ENCODE measurements at regions not wholly inside any gene's neighbourhood (a gene's known extent, or its start where the extent isn't known, plus 50 kb on each side); places are given as distances from the start of the nearest gene placed in this dataset.

- Histone ChIP-seq H3K4me1 (no peaks in the 10 kb centered on the region), H3K9me3 (no peaks in the 10 kb centered on the region), H3K36me3 (no peaks in the 10 kb centered on the region), H3K27me3 (peaks cover 36% of the 10 kb centered on the region), H3K4me3 (ENCODE audit: low read depth, low read length) (no peak overlapping the region)
- TF ChIP-seq CTCF (IDR thresholded peaks at IDR 0.05; ENCODE audit: low read depth, low read length) = no peak
- DNase-seq = no peak
Measured at GRCh38 chr2:240206630-240207029, 66.2 kb upstream of the OTOS start.

- Histone ChIP-seq H3K4me1 (no peaks in the 10 kb centered on the region), H3K36me3 (no peaks in the 10 kb centered on the region), H3K27me3 (peaks cover 27% of the 10 kb centered on the region), H3K4me3 (ENCODE audit: low read depth, low read length) (no peak overlapping the region), H3K9me3 (no peaks in the 10 kb centered on the region)
- no peak for DNase-seq
- TF ChIP-seq CTCF (IDR thresholded peaks at IDR 0.05; ENCODE audit: low read depth, low read length) = no peak
Measured at GRCh38 chr2:240207661-240208060, 67.2 kb upstream of the OTOS start.

- H3K4me3 ChIP-seq (ENCODE audit: low read depth, low read length) = no peak overlapping the region
- no peak for TF ChIP-seq CTCF (IDR thresholded peaks at IDR 0.05; ENCODE audit: low read depth, low read length)
- H3K36me3 ChIP-seq = no peaks in the 10 kb centered on the region
- no peaks in the 10 kb centered on the region for H3K4me1 ChIP-seq
- H3K9me3 ChIP-seq = no peaks in the 10 kb centered on the region
- peaks cover 23% of the 10 kb centered on the region for H3K27me3 ChIP-seq
- DNase-seq = no peak
Measured at GRCh38 chr2:240208096-240208495, 67.6 kb upstream of the OTOS start.

GRCh38 chr2:240208631-240209211 lies 68.3 kb upstream of the OTOS start:
- no peak for DNase-seq
- H3K27me3 ChIP-seq = peaks cover 17% of the 10 kb centered on the region
- H3K36me3 ChIP-seq = no peaks in the 10 kb centered on the region
- no peak for TF ChIP-seq CTCF (IDR thresholded peaks at IDR 0.05; ENCODE audit: low read depth, low read length)
- H3K9me3 ChIP-seq = no peaks in the 10 kb centered on the region
- no peaks in the 10 kb centered on the region for H3K4me1 ChIP-seq
- no peak overlapping the region for H3K4me3 ChIP-seq (ENCODE audit: low read depth, low read length)

GRCh38 chr2:240209493-240209892 lies 69.0 kb upstream of the OTOS start:
- Histone ChIP-seq H3K27me3 (peaks cover 9% of the 10 kb centered on the region), H3K36me3 (no peaks in the 10 kb centered on the region), H3K4me1 (no peaks in the 10 kb centered on the region), H3K9me3 (no peaks in the 10 kb centered on the region), H3K4me3 (ENCODE audit: low read depth, low read length) (no peak overlapping the region)
- no peak for DNase-seq
- no peak for TF ChIP-seq CTCF (IDR thresholded peaks at IDR 0.05; ENCODE audit: low read depth, low read length)

GRCh38 chr2:240210198-240210965 lies 69.9 kb upstream of the OTOS start:
- Histone ChIP-seq H3K36me3 (no peaks in the 10 kb centered on the region), H3K4me3 (ENCODE audit: low read depth, low read length) (no peak overlapping the region), H3K27me3 (peaks cover 2% of the 10 kb centered on the region), H3K9me3 (no peaks in the 10 kb centered on the region), H3K4me1 (no peaks in the 10 kb centered on the region)
- no peak for TF ChIP-seq CTCF (IDR thresholded peaks at IDR 0.05; ENCODE audit: low read depth, low read length)
- DNase-seq = no peak
